NB4 (cell line): ENCODE measurements at regions not wholly inside any gene's neighbourhood (a gene's known extent, or its start where the extent isn't known, plus 50 kb on each side); places are given as distances from the start of the nearest gene placed in this dataset.
A peak's percentile ranks its signal among the peaks of the same experiment; 100 is the strongest.

ENCODE experiments used
- DNase-seq: peaks from one replicate; pipeline ENCODE4 v3.0.0; 2010; ENCODE audit warnings: low read depth
- H3K4me3 ChIP-seq: one replicate; pipeline ENCODE4 v1.5.1; 2011; ENCODE audit warnings: mild to moderate bottlenecking, low read depth, low read length, moderate library complexity
- MYC ChIP-seq: IDR thresholded peaks from 2 replicates; pipeline ENCODE4 v1.6.1; 2011; ENCODE audit warnings: low read depth, low read length
- POLR2A ChIP-seq: IDR thresholded peaks from 2 replicates; pipeline ENCODE4 v1.6.1; 2011; ENCODE audit warnings: mild to moderate bottlenecking; ENCODE audit not compliant: insufficient read length; ENCODE audit errors: extremely low read depth
- TF ChIP-seq, protein P1 (sequence below): IDR thresholded peaks from one replicate; pipeline ENCODE4 v1.5.1; 2012; ENCODE audit warnings: low read depth, low read length
- TF ChIP-seq, protein P2 (sequence below): IDR thresholded peaks from 2 replicates; pipeline ENCODE4 v1.6.1; 2011; ENCODE audit warnings: low read depth, low read length

DNA sequence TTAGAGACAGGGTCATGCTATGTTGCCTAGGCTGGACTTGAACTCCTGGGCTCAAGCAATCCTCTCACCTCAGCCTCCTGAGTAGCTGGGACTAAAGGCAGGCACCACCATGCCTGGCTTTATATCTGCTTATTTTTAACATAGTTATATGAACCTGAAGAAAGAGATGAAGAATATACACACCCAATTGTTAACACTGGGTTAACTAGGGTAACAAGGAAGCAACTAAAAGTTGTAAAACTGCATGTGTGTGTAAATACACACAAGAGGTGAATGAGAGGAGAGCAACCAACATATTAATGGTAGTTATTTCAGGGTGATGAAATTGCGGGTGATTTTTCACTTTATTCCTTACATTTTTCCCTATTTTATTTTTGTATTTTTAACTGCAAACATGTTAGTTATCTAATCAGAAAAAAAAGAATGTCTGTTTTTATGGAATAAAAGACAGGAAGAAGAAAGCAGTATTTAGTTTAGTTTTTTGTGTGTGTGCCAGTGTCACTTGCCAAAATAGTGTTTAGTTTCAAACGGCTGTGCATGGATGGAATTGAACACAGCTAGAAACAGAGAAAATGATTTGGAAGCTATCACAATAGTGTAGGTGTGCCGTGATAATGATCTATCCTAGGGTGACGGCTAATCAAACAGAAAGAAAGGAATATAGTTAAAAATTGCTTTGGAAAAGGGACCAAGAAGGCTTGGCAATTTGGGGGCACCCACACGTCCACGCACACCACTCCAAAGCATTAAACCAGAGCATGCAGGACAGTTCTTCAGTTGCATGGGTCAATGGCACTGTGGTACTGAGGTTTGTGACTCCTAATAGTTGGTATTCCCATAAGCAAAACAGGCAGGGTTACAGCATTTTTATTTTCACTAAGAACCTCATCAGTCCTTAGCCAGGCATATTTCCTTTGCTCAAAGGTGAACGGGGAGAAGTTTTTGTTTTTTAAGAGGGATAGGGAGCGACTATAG is 89.1 kb upstream of the KLHL13 start:
- no peak for DNase-seq
- TF ChIP-seq, protein P1, sequence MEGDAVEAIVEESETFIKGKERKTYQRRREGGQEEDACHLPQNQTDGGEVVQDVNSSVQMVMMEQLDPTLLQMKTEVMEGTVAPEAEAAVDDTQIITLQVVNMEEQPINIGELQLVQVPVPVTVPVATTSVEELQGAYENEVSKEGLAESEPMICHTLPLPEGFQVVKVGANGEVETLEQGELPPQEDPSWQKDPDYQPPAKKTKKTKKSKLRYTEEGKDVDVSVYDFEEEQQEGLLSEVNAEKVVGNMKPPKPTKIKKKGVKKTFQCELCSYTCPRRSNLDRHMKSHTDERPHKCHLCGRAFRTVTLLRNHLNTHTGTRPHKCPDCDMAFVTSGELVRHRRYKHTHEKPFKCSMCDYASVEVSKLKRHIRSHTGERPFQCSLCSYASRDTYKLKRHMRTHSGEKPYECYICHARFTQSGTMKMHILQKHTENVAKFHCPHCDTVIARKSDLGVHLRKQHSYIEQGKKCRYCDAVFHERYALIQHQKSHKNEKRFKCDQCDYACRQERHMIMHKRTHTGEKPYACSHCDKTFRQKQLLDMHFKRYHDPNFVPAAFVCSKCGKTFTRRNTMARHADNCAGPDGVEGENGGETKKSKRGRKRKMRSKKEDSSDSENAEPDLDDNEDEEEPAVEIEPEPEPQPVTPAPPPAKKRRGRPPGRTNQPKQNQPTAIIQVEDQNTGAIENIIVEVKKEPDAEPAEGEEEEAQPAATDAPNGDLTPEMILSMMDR, result no peak
- H3K4me3 ChIP-seq, result no peak overlapping the region

DNA sequence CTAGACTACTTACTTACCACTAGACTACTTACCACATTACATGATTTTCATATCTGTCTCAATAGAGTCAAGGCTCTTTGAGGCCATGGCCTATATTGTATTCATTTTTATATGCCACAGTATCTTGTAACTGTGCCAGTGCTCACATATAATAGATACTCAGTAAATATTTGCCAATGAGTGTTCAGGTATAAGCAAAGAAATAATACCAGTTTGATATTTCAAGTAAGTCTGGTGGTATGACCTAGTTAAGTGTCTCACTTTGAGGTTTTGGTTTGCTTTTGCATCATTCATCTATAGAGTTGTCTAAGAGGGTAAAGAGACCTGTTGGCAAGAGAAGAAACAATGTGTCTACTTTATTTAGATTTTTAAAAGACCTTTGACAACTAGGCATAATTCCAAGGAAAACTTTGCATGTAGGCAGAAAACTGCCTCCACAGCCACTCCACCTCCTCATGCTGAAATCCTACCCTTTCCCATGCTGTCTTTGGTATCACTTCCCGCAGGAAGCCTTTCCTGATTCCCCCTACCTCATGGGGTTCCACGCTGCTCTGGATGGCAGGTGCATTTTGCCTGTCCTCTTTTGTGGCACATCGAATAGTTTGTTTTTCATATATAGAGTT is 91.3 kb upstream of the KLHL13 start:
- no peak overlapping the region for H3K4me3 ChIP-seq
- TF ChIP-seq, protein P2, sequence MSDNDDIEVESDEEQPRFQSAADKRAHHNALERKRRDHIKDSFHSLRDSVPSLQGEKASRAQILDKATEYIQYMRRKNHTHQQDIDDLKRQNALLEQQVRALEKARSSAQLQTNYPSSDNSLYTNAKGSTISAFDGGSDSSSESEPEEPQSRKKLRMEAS, result no peak
- no peak for TF ChIP-seq POLR2A
- TF ChIP-seq, protein P1, result no peak
- TF ChIP-seq MYC, result no peak
- no peak for DNase-seq

DNA sequence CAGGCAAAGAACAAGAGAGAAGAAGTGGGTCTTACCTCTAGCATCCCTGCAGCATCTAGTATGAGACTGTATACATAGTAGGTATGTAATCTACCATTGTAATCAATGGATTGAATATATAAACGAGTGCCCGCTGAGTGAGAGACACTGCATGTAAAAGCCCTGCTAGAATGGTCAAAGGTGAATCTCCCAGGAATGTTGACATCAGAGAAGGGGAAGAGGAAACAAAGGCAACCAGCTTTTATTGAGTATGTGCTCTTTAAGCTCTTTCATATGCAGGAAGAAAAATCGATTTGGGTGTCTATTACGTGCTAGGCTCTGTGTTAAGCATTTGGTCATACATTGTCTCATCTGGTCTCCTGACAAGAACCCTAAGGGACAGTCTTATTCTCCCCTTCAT is 91.9 kb upstream of the KLHL13 start:
- no peak overlapping the region for H3K4me3 ChIP-seq
- TF ChIP-seq, protein P2, result no peak
- TF ChIP-seq POLR2A, result no peak
- TF ChIP-seq, protein P1, result no peak
- no peak for TF ChIP-seq MYC
- no peak for DNase-seq

DNA sequence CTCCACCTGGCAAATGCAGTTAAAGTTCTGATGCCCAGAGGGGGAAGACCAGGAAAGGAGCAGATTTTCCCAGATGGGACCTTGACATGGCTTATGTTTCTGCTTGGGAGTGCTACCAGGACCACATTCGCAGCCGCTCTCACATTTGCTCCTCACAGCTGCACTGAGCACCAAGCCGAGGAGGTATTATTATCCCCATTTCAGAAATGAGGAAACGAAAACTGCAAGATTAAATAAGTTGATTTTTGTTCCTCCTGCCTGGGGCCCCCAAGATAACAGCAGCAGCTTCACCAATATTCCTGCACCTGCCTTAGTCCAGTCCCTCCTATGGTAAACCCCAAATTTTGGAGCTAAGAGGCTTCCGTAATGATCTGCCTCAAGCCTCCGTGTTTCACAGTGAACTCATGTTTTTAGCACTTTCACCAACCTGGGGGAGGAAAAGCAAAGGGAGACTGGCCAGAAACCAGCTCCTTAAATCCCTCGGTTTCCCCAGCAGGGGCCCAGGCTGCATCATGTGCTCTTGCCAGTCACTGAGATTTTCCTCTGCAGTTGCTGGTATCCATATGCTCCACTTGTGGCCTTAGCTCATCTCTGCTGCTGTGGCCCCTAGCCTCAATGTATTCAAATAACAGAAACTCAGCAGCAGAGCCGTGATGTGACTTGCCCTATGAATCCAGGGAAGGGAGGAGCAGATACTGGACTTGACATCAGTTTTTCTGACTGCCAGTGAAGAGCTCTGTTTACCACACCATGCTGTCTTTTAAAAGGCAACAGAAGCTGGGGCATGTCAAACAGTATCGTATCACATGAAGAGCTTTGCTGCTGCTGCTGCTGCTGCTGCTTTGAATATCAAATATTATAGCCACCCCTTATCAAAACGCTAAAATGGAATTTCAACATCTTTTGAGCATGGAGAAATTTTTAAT is 95.5 kb upstream of the KLHL13 start:
- H3K4me3 ChIP-seq, result peak overlapping the region; percentile 11
- TF ChIP-seq, protein P2, result no peak
- TF ChIP-seq MYC, result no peak
- no peak for TF ChIP-seq POLR2A
- TF ChIP-seq, protein P1, result no peak
- DNase-seq, result peak; percentile 29

DNA sequence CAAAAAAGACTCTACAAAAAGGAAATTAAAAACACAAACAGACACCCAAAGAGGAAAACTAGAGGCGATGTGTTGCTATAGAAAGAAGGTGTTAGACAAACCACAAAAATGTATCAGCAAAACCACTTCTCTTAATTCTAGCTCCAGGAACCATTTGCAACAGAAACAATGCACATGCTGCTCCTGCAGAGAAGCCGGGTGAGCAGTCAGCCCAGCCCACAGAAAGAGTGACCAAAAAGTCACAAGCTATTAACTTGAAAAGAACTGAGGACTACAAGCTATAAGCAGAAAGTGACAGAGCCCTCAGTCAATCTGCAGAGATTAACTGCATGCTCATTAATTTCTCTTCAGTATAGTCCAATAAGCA is 96.2 kb upstream of the KLHL13 start:
- DNase-seq, result peak; percentile 69
- H3K4me3 ChIP-seq, result peak overlapping the region; percentile 11
- TF ChIP-seq POLR2A, result no peak
- TF ChIP-seq, protein P2, result 0 out of 2 replicates have a peak, but pooled peaks have one; percentile 21
- TF ChIP-seq MYC, result 0 out of 2 replicates have a peak, but pooled peaks have one; percentile 52
- TF ChIP-seq, protein P1, result no peak
